ENCODE measurements at regions not wholly inside any gene's neighbourhood (a gene's known extent, or its start where the extent isn't known, plus 50 kb on each side); places are given as distances from the start of the nearest gene placed in this dataset.

DNA sequence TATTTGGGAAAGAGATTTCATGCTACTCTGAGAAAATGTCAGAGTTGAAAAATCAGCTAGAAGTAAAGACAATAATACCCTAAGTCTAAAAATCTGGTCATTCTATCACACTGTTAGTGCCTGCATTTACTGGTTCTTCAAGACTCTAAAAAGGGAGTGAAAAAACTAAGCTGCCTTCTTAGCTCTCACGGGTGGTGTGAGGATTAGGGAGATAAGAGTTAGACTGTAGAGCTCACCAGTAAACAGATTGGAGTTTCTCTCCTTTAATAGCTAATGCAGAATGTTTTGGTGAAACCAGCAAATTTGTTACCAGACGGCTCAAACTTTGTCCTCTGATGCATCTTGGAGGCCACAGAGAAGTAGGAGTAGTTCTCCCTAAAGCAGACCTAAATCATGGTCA, 135.0 kb upstream of the OTX2 start:
- H3K4me3 ChIP-seq, result no peak overlapping the region
- DNase-seq (ENCODE audit: low spot score), result peak; percentile 51
- no peaks in the 10 kb centered on the region for H3K9me3 ChIP-seq (ENCODE audit: low read depth)

GRCh38 chr14:56944397-56944796, 134.1 kb upstream of the OTX2 start:
- Mint-ChIP-seq H3K36me3 (no peaks in the 10 kb centered on the region), H3K9me3 (peaks cover 5% of the 10 kb centered on the region), H3K27ac (no peak overlapping the region), H3K4me1 (no peaks in the 10 kb centered on the region), H3K27me3 (ENCODE audit: insufficient read depth, low read depth) (no peaks in the 10 kb centered on the region), H3K4me3 (no peak overlapping the region)
- Histone ChIP-seq H3K4me2 (no peak overlapping the region), H3K4me3 (no peak overlapping the region), H3F3A (ENCODE audit: low read depth) (peaks cover 6% of the 10 kb centered on the region), H4K20me1 (ENCODE audit: low read depth) (no peaks in the 10 kb centered on the region), H3K79me2 (ENCODE audit: low read depth) (no peaks in the 10 kb centered on the region), H3K27me3 (no peaks in the 10 kb centered on the region), H3K9ac (no peak overlapping the region), H3K36me3 (no peaks in the 10 kb centered on the region), H3K4me1 (peaks cover 18% of the 10 kb centered on the region), H2AFZ (replicated peaks) (no peak overlapping the region), H3K27ac (no peak overlapping the region), H3K9me3 (ENCODE audit: low read depth) (no peaks in the 10 kb centered on the region)
- no peak for DNase-seq (ENCODE audit: low spot score)
- no peak for TF ChIP-seq EZH2phosphoT487 (IDR thresholded peaks at IDR 0.05)
- TF ChIP-seq CTCF (IDR thresholded peaks at IDR 0.05), result no peak
- TF ChIP-seq EZH2 (IDR thresholded peaks at IDR 0.05), result no peak

More for the DNA sequence above, 135.0 kb upstream of the OTX2 start:
- H3K27ac ChIP-seq, result peak overlapping the region; percentile 31
- H3K4me1 ChIP-seq, result peaks cover 18% of the 10 kb centered on the region
- Mint-ChIP-seq H3K36me3 (no peaks in the 10 kb centered on the region), H3K27ac (no peak overlapping the region), H3K4me3 (no peak overlapping the region), H3K9me3 (peaks cover 5% of the 10 kb centered on the region), H3K27me3 (ENCODE audit: insufficient read depth, low read depth) (no peaks in the 10 kb centered on the region), H3K4me1 (no peaks in the 10 kb centered on the region)
- H3K79me2 ChIP-seq (ENCODE audit: low read depth), result no peaks in the 10 kb centered on the region
- TF ChIP-seq CTCF (IDR thresholded peaks at IDR 0.05) (no peak), EZH2 (IDR thresholded peaks at IDR 0.05) (no peak), EZH2phosphoT487 (IDR thresholded peaks at IDR 0.05) (no peak)
- no peaks in the 10 kb centered on the region for H3K36me3 ChIP-seq
- H2AFZ ChIP-seq (replicated peaks), result no peak overlapping the region
- no peaks in the 10 kb centered on the region for H3K27me3 ChIP-seq
- peak overlapping the region; percentile 55 for H3K4me2 ChIP-seq
- no peaks in the 10 kb centered on the region for H4K20me1 ChIP-seq (ENCODE audit: low read depth)
- no peak overlapping the region for H3K9ac ChIP-seq
- H3F3A ChIP-seq (ENCODE audit: low read depth), result peaks cover 6% of the 10 kb centered on the region

- no peak overlapping the region for H3K27ac Mint-ChIP-seq
- Histone ChIP-seq H3K9me3 (ENCODE audit: low read depth) (no peaks in the 10 kb centered on the region), H3K9ac (no peak overlapping the region), H3K36me3 (no peaks in the 10 kb centered on the region), H3K79me2 (ENCODE audit: low read depth) (no peaks in the 10 kb centered on the region), H4K20me1 (ENCODE audit: low read depth) (no peaks in the 10 kb centered on the region), H3K27ac (no peak overlapping the region), H3F3A (ENCODE audit: low read depth) (no peaks in the 10 kb centered on the region), H3K27me3 (no peaks in the 10 kb centered on the region), H2AFZ (replicated peaks) (no peak overlapping the region), H3K4me1 (no peaks in the 10 kb centered on the region), H3K4me2 (no peak overlapping the region), H3K4me3 (no peak overlapping the region)
- H3K4me3 Mint-ChIP-seq, result no peak overlapping the region
- H3K4me1 Mint-ChIP-seq, result no peaks in the 10 kb centered on the region
- H3K27me3 Mint-ChIP-seq (ENCODE audit: insufficient read depth, low read depth), result no peaks in the 10 kb centered on the region
- no peaks in the 10 kb centered on the region for H3K9me3 Mint-ChIP-seq
- no peak for TF ChIP-seq CTCF (IDR thresholded peaks at IDR 0.05)
- no peak for TF ChIP-seq EZH2 (IDR thresholded peaks at IDR 0.05)
- no peak for DNase-seq (ENCODE audit: low spot score)
- peaks cover 3% of the 10 kb centered on the region for H3K36me3 Mint-ChIP-seq
Measured at GRCh38 chr14:56933446-56933845, 123.2 kb upstream of the OTX2 start.

All from neural progenitor cell (in vitro differentiated cells).